ENCODE measurements at regions not wholly inside any gene's neighbourhood (a gene's known extent, or its start where the extent isn't known, plus 50 kb on each side); places are given as distances from the start of the nearest gene placed in this dataset.

DNA sequence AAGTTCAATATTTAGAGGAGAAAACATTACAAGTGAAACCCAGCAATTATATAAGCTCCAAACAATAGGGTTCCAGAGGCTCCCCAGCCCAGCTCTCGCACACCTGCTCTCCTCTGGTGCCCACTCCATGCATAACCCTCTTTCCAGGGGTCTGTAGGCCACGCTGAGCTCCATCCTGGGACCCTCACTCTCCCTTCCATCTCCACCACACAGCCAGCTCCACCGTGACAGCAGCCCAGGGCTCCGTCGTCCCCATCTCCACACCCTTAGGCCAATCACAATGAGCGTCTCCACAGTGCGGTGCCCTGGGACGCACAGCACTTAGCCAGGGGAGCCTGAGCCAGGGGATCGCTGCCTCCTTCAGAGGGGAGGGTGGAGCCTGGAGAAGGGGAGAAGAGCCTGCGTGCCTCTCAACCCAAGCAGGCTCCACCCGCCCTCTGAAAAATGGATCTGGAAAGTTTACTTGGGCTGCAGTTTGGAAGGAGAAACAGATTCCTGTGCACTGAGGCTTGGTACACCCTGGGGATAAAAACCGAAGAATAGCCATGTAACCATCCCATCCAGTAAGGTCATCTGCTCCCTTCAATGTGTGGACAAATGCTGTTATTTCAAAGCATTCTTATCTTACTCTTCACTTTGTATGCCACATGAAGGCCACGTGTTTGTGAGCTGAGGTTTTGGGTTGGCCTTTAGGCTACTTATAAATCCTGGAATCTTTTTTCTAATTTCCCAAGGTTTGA is 72.4 kb upstream of the GGTLC1 start:
- H3K36me3 ChIP-seq, result no peaks in the 10 kb centered on the region

DNA sequence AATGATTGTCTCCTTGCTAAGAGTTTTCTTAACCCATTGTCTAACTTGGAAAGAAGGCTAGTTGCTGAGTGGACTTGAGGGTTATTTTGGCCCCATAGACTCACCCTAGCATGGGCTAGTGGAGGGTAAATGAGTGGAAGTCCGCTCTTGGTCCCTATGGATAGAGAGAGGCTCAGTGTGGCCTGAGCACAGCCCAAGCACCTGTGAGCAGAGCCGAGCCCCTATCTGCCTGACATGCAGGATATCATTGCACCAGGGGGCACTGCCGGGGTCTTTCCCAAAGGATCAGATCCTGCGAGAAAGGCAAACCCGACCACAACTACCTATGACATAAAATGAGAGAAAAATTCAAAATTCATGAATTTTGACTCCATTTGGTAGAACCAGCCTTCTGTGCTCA is 70.6 kb upstream of the GGTLC1 start:
- Histone ChIP-seq H3K4me3 (no peak overlapping the region), H3K27ac (no peak overlapping the region), H3K9me3 (no peaks in the 10 kb centered on the region), H3K27me3 (no peaks in the 10 kb centered on the region), H3K4me1 (no peaks in the 10 kb centered on the region), H3K36me3 (no peaks in the 10 kb centered on the region)
- no peak for DNase-seq
- intact Hi-C loops (cut with DNase I; ENCODE audit: low total_unique reads), result no loop called here
- TF ChIP-seq, protein P1, sequence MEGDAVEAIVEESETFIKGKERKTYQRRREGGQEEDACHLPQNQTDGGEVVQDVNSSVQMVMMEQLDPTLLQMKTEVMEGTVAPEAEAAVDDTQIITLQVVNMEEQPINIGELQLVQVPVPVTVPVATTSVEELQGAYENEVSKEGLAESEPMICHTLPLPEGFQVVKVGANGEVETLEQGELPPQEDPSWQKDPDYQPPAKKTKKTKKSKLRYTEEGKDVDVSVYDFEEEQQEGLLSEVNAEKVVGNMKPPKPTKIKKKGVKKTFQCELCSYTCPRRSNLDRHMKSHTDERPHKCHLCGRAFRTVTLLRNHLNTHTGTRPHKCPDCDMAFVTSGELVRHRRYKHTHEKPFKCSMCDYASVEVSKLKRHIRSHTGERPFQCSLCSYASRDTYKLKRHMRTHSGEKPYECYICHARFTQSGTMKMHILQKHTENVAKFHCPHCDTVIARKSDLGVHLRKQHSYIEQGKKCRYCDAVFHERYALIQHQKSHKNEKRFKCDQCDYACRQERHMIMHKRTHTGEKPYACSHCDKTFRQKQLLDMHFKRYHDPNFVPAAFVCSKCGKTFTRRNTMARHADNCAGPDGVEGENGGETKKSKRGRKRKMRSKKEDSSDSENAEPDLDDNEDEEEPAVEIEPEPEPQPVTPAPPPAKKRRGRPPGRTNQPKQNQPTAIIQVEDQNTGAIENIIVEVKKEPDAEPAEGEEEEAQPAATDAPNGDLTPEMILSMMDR (IDR thresholded peaks at IDR 0.05), result no peak

More for the DNA sequence above, 72.4 kb upstream of the GGTLC1 start:
- H3K27me3 ChIP-seq, result no peaks in the 10 kb centered on the region
- intact Hi-C loops (cut with DNase I; ENCODE audit: low total_unique reads), result no loop called here
- H3K9me3 ChIP-seq, result no peaks in the 10 kb centered on the region
- H3K4me1 ChIP-seq, result no peaks in the 10 kb centered on the region
- H3K27ac ChIP-seq, result no peak overlapping the region
- DNase-seq, result no peak
- TF ChIP-seq, protein P1 (IDR thresholded peaks at IDR 0.05), result no peak
- no peak overlapping the region for H3K4me3 ChIP-seq

DNA sequence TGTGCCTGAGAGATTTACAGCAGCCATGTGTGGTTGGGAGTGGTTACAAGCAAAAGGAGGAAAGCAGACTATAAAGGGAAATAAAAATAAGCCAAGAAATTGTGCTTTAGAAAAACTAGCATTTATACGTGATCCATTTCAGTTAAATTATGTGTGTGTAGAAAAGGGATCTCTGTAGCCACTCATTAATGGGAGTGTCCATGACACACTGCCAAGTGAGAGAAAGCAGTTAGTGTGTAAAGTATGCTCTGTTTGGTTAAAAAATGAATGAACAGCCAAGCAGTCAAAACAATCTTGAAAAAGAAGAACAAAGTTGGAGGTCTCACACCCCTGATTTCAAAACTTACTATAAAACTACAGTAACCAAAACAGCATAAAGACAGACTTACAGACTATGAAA is 67.9 kb upstream of the GGTLC1 start:
- DNase-seq, result no peak
- TF ChIP-seq, protein P1 (IDR thresholded peaks at IDR 0.05), result no peak
- H3K4me1 ChIP-seq, result no peaks in the 10 kb centered on the region
- no peaks in the 10 kb centered on the region for H3K9me3 ChIP-seq
- no peak overlapping the region for H3K4me3 ChIP-seq
- no peak overlapping the region for H3K27ac ChIP-seq
- H3K36me3 ChIP-seq, result no peaks in the 10 kb centered on the region
- intact Hi-C loops (cut with DNase I; ENCODE audit: low total_unique reads), result no loop called here
- H3K27me3 ChIP-seq, result no peaks in the 10 kb centered on the region

DNA sequence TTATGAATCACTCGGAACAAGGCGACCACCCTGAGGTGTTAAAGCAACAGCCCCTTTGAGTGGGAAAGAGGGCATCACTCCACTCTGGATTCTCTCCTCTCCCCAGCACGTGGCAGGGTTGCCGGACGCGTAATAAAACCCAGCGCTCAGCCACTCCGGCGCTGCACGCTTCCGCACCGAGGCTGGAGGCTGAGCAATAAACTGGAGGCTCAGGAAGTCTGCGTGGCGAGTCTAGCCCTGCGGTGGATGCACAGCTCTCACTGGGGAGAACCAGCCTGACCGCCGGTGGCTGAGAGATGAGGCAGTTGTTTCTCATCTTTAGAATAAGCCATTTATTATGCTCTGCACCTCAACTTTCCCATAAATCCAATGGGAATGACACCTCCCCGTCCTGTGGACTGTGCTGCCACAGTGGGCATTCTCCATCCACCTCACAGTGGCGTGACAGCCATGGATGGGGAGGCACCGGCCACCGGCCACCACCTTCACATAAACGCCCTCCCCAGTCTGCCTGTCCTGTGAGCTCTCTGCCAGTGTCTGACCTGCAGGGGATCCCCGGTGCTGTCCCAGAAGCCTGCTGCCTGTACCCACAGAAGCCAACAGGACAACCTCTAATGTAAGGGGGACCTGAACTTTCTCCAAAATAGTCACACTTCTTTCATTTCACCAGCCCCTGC is 64.2 kb upstream of the GGTLC1 start:
- peaks cover 0 to 7% of the 10 kb centered on the region in 2 donors for H3K27me3 ChIP-seq
- no peaks in the 10 kb centered on the region for H3K9me3 ChIP-seq
- TF ChIP-seq, protein P1 (IDR thresholded peaks at IDR 0.05), result no peak

DNA sequence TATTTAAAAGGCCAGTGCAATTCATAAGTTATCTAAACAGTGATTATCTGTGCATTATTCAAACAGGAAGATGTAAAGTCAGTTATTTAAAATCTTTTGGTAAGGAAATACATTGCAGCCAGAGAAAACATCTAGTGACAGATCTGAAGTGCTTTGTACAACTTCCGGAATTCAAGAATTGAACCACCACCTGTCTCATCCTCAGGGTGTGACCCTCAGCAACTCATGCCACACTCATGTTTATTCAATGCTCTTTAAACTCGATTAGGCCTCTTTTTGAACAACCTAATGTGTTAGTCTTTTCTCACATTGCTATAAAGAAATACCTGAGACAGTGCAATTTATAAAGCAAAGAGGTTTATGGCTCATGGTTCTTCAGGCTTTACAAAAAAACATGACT is 62.6 kb upstream of the GGTLC1 start:
- Histone ChIP-seq H3K9me3 (no peaks in the 10 kb centered on the region), H3K27me3 (peaks cover 0 to 7% of the 10 kb centered on the region in 2 donors), H3K36me3 (no peaks in the 10 kb centered on the region), H3K4me3 (no peak overlapping the region), H3K27ac (no peak overlapping the region), H3K4me1 (no peaks in the 10 kb centered on the region)
- intact Hi-C loops (cut with DNase I; ENCODE audit: low total_unique reads), result no loop called here
- no peak for DNase-seq
- TF ChIP-seq, protein P1 (IDR thresholded peaks at IDR 0.05), result no peak

More for the DNA sequence above, 64.2 kb upstream of the GGTLC1 start:
- DNase-seq, result no peak
- no peaks in the 10 kb centered on the region for H3K4me1 ChIP-seq
- no peaks in the 10 kb centered on the region for H3K36me3 ChIP-seq
- no peak overlapping the region for H3K27ac ChIP-seq
- H3K4me3 ChIP-seq, result no peak overlapping the region
- intact Hi-C loops (cut with DNase I; ENCODE audit: low total_unique reads), result no loop called here
